Esophagus muscularis mucosa (tissue), 4 donors: ENCODE measurements at regions not wholly inside any gene's neighbourhood (a gene's known extent, or its start where the extent isn't known, plus 50 kb on each side); places are given as distances from the start of the nearest gene placed in this dataset.

Experiments
- DNase-seq: peaks from one replicate; pipeline ENCODE4 v3.0.0-alpha.2; 2017; ENCODE audit errors: extremely low spot score
- H3K27ac ChIP-seq, 4 donors: fragments of 200-600 bp; sonication (generic); replicated peaks in 1 of 4; 1 replicate in 3 of 4; 2 replicates in 1 of 4; pipeline ENCODE4 v1.5.1; 2016 to 2019; ENCODE audit warnings: mild to moderate bottlenecking in 1 of 4
- H3K27me3 ChIP-seq, 4 donors: fragments of 200-600 bp; sonication (generic); one replicate each; pipeline versions ENCODE4 v1.5.1 to v1.6.0; 2016 to 2019
- H3K36me3 ChIP-seq, 4 donors: fragments of 200-600 bp; sonication (generic); one replicate each; pipeline ENCODE4 v1.5.1; 2016 to 2019
- H3K4me1 ChIP-seq, 4 donors: fragments of 200-600 bp; sonication (generic); one replicate each; pipeline ENCODE4 v1.5.1; 2016 to 2019
- H3K4me3 ChIP-seq, 4 donors: fragments of 200-600 bp; sonication (generic); 1 replicate in 2 of 4; 2 replicates in 2 of 4; pipeline ENCODE4 v1.5.1; 2016 to 2019; ENCODE audit warnings: mild to moderate bottlenecking in 4 of 4, moderate library complexity in 1 of 4
- H3K9me3 ChIP-seq, 4 donors: fragments of 200-600 bp; sonication (generic); 1 replicate in 3 of 4; 2 replicates in 1 of 4; pipeline ENCODE4 v1.5.1; 2016 to 2019
- EP300 ChIP-seq: sonication (generic); formaldehyde crosslinking; IDR thresholded peaks from one replicate; pipeline ENCODE4 v1.6.1; 2017; ENCODE audit warnings: antibody characterized with exemption
- POLR2A ChIP-seq: fragments of 450-650 bp; IDR thresholded peaks from one replicate; pipeline ENCODE4 v1.6.1; 2017; ENCODE audit warnings: antibody characterized with exemption, moderate library complexity, mild to moderate bottlenecking, low read depth
- POLR2AphosphoS5 ChIP-seq, 2 donors: sonication (generic); formaldehyde crosslinking; IDR thresholded peaks; one replicate each; pipeline ENCODE4 v1.6.1; 2017; ENCODE audit warnings: antibody characterized with exemption in 2 of 2
- WGBS: methylation state at CpG from one replicate; pipeline ENCODE4 v1.1.5; 2018; 5-methylcytosine and 5-hydroxymethylcytosine counted together
- intact Hi-C: fragments of 100-400 bp; cut with DNase I; formaldehyde crosslinking; loops from one replicate; pipeline ENCODE4 v1.15.1; 2023
- TF ChIP-seq, protein P1 (sequence below), 3 experiments: fragments of 200-600 bp in 2 of 3; fragments of 450-650 bp in 1 of 3; sonication (generic) in 2 of 3; IDR thresholded peaks; one replicate each; pipeline ENCODE4 v1.5.1; 2017 to 2019; ENCODE audit warnings: antibody characterized with exemption in 3 of 3, mild to moderate bottlenecking in 2 of 3, moderate library complexity in 1 of 3

DNA sequence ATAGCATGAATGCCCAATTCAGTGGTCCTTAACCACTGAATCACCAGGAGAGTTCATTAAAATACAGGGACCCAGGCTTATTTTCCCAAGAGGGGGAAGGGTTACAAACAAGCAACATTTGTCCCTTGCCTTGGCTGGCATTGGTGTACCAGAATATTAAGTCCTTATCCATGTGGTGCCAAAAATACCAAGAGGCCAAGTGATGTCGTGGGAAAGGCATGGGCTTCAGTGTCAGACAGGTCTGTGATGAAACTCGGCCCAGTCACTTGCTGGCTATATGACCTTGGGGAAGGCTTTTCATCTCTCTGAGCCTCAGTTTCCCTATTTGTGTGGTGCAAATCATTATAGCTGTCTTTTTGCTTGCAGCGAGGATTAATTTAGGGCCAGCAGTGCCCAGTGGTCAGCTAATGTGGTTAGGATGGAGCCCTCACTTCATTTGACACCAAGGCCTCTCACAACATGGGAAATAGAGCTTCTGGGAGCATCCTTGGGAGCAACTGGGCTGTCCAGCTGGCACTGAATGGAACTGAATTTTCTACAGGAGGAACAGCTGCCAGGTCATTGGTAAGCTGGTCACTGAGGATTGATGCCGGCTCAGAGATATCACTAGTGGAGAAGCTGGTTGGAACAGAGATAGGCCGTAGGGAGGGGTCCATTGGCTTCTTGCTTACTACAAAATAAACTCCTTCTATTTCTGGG is 77.2 kb upstream of the PPP2R5A start:
- intact Hi-C loops, result no loop called here
- no peak for DNase-seq
- no peaks in the 10 kb centered on the region for H3K4me1 ChIP-seq
- H3K27ac ChIP-seq, result no peak overlapping the region
- no peaks in the 10 kb centered on the region for H3K9me3 ChIP-seq
- no peaks in the 10 kb centered on the region for H3K27me3 ChIP-seq
- WGBS, result 97% methylated on average over 4 of the region's 5 CpGs
- TF ChIP-seq POLR2A (no peak), POLR2AphosphoS5 (IDR thresholded peaks at IDR 0.05) (no peak), EP300 (no peak)
- TF ChIP-seq, protein P1, sequence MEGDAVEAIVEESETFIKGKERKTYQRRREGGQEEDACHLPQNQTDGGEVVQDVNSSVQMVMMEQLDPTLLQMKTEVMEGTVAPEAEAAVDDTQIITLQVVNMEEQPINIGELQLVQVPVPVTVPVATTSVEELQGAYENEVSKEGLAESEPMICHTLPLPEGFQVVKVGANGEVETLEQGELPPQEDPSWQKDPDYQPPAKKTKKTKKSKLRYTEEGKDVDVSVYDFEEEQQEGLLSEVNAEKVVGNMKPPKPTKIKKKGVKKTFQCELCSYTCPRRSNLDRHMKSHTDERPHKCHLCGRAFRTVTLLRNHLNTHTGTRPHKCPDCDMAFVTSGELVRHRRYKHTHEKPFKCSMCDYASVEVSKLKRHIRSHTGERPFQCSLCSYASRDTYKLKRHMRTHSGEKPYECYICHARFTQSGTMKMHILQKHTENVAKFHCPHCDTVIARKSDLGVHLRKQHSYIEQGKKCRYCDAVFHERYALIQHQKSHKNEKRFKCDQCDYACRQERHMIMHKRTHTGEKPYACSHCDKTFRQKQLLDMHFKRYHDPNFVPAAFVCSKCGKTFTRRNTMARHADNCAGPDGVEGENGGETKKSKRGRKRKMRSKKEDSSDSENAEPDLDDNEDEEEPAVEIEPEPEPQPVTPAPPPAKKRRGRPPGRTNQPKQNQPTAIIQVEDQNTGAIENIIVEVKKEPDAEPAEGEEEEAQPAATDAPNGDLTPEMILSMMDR (IDR thresholded peaks at IDR 0.05), result no peak
- no peak overlapping the region for H3K4me3 ChIP-seq
- no peaks in the 10 kb centered on the region for H3K36me3 ChIP-seq

DNA sequence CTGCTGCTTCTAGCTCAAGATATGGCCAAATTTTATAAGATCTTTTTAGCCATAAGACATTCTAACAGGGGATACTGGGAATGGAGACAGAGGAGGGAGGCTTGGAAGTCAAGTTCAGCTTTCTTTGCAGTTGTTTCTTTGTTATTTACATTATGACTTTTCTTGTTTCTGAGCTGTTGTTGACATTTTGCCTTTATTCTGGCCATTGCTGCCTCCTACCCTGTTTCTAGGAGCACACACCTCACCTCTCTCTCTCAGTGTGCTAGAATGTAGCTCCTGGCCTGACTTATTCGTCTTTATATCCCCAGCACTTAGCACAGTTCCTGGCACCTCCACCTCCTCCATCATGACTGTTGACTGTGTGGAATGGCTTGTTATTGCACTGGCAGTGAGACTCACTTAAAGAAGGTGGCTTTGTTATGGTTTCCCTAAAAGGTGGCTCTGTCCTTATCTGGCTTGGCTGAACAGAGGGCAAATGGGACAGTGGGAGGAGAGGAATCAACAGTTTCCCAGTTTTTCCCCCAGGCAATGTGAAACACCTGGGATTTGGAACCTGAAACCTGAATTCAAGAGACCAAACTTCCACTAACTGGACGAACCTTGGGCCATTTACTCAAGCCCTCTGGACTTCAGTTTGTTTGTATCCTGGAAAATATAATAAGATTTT is 76.1 kb upstream of the PPP2R5A start:
- TF ChIP-seq EP300 (no peak), POLR2AphosphoS5 (IDR thresholded peaks at IDR 0.05) (no peak), POLR2A (no peak)
- TF ChIP-seq, protein P1 (IDR thresholded peaks at IDR 0.05), result no peak
- DNase-seq, result no peak
- no peaks in the 10 kb centered on the region for H3K36me3 ChIP-seq
- no peaks in the 10 kb centered on the region for H3K27me3 ChIP-seq
- H3K9me3 ChIP-seq, result no peaks in the 10 kb centered on the region
- 66% methylated on average over 2 of the region's 2 CpGs for WGBS
- intact Hi-C loops, result no loop called here
- H3K27ac ChIP-seq, result no peak overlapping the region
- H3K4me3 ChIP-seq, result no peak overlapping the region
- H3K4me1 ChIP-seq, result no peaks in the 10 kb centered on the region

GRCh38 chr1:212211371-212211770 is 73.8 kb upstream of the PPP2R5A start:
- Histone ChIP-seq H3K27me3 (no peaks in the 10 kb centered on the region), H3K36me3 (no peaks in the 10 kb centered on the region), H3K9me3 (no peaks in the 10 kb centered on the region), H3K27ac (no peak overlapping the region), H3K4me3 (no peak overlapping the region), H3K4me1 (no peaks in the 10 kb centered on the region)
- no peak for DNase-seq
- TF ChIP-seq EP300, result no peak
- no peak for TF ChIP-seq POLR2AphosphoS5 (IDR thresholded peaks at IDR 0.05)
- no peak for TF ChIP-seq POLR2A
- TF ChIP-seq, protein P1 (IDR thresholded peaks at IDR 0.05), result no peak
- 95% methylated on average over 4 of the region's 4 CpGs for WGBS
- intact Hi-C loops, result no loop called here

DNA sequence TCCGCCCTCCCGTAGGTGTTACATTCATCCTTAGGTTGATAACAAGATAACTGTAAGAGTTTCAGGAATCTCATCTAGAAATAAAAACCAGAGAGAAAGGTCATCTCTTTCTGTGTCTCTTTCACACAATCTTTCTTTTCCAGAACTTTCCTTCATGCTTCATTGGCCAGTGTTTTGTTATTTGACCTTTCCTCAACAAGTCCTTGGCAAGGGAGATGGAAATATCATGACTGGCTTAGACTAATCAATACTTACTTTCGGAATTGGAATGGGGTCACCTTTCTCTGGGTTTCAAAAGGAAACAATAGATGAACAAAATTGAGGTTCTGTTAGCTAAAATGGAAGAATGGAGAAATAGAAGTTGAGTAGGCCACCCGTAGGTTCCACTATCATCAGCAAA is 72.9 kb upstream of the PPP2R5A start:
- H3K4me3 ChIP-seq, result no peak overlapping the region
- no peak overlapping the region for H3K27ac ChIP-seq
- intact Hi-C loops, result no loop called here

More for the DNA sequence above, 72.9 kb upstream of the PPP2R5A start:
- Histone ChIP-seq H3K9me3 (no peaks in the 10 kb centered on the region), H3K27me3 (no peaks in the 10 kb centered on the region), H3K4me1 (no peaks in the 10 kb centered on the region), H3K36me3 (no peaks in the 10 kb centered on the region)
- 98% methylated on average over 4 of the region's 4 CpGs for WGBS
- no peak for DNase-seq
- TF ChIP-seq POLR2A, result no peak
- no peak for TF ChIP-seq EP300
- TF ChIP-seq POLR2AphosphoS5 (IDR thresholded peaks at IDR 0.05), result no peak
- TF ChIP-seq, protein P1 (IDR thresholded peaks at IDR 0.05), result no peak
